Astrocyte (in vitro differentiated cells and primary cell): ENCODE measurements at regions not wholly inside any gene's neighbourhood (a gene's known extent, or its start where the extent isn't known, plus 50 kb on each side); places are given as distances from the start of the nearest gene placed in this dataset.

Experiments
- DNase-seq: peaks from one replicate; pipeline ENCODE4 v3.0.0-alpha.2; 2010; ENCODE audit warnings: low read depth
- FAIRE-seq: peaks from 2 replicates; lab custom pipeline; 2011; peaks lifted over from hg19 to GRCh38; lab: Jason Lieb, UNC
- H2AFZ ChIP-seq: 2 replicates; pipeline ENCODE4 v1.6.0; 2012; ENCODE audit warnings: low read depth, low read length, inconsistent platforms
- H3K27ac ChIP-seq: 2 replicates; pipeline ENCODE4 v1.5.1; 2011; ENCODE audit warnings: low read depth, low read length, inconsistent platforms
- H3K27me3 ChIP-seq: 2 replicates; pipeline ENCODE4 v1.6.0; 2011; ENCODE audit warnings: low read length, inconsistent platforms; ENCODE audit not compliant: insufficient read depth
- H3K36me3 ChIP-seq: 2 replicates; pipeline ENCODE4 v1.5.1; 2011; ENCODE audit warnings: low read length, inconsistent platforms; ENCODE audit not compliant: insufficient read depth
- H3K4me1 ChIP-seq: 2 replicates; pipeline ENCODE4 v1.5.1; 2011; ENCODE audit warnings: low read length, inconsistent platforms; ENCODE audit not compliant: insufficient read depth
- H3K4me2 ChIP-seq: 2 replicates; pipeline ENCODE4 v1.6.0; 2012; ENCODE audit warnings: low read length, inconsistent platforms
- H3K4me3 ChIP-seq: 2 replicates; pipeline ENCODE4 v1.5.1; 2011; ENCODE audit warnings: low read depth, mild to moderate bottlenecking, low read length, inconsistent platforms; ENCODE audit not compliant: insufficient read depth
- H3K79me2 ChIP-seq: 2 replicates; pipeline ENCODE4 v1.6.0; 2012; ENCODE audit warnings: mild to moderate bottlenecking, low read length, inconsistent platforms; ENCODE audit not compliant: insufficient read depth
- H3K9ac ChIP-seq: 2 replicates; pipeline ENCODE4 v1.6.0; 2012; ENCODE audit warnings: mild to moderate bottlenecking, low read length, inconsistent platforms
- H3K9me3 ChIP-seq: 2 replicates; pipeline ENCODE4 v1.5.1; 2012; ENCODE audit warnings: low read depth, mild to moderate bottlenecking, low read length, inconsistent platforms; ENCODE audit not compliant: insufficient read depth
- H4K20me1 ChIP-seq: 2 replicates; pipeline ENCODE4 v1.6.0; 2012; ENCODE audit warnings: low read length, inconsistent platforms; ENCODE audit not compliant: insufficient read depth
- H3K27ac Mint-ChIP-seq: one replicate; pipeline ENCODE4 v1.8.0; 2021; ENCODE audit warnings: mild to moderate bottlenecking, mixed read lengths; ENCODE audit not compliant: unreplicated experiment
- H3K27me3 Mint-ChIP-seq: one replicate; pipeline ENCODE4 v1.8.0; 2021; ENCODE audit warnings: low read depth, mixed read lengths; ENCODE audit not compliant: unreplicated experiment
- H3K36me3 Mint-ChIP-seq: one replicate; pipeline ENCODE4 v1.8.0; 2021; ENCODE audit warnings: low read depth, mixed read lengths; ENCODE audit not compliant: unreplicated experiment
- H3K4me1 Mint-ChIP-seq: one replicate; pipeline ENCODE4 v1.8.0; 2021; ENCODE audit warnings: low read depth, mixed read lengths; ENCODE audit not compliant: unreplicated experiment
- H3K4me3 Mint-ChIP-seq: one replicate; pipeline ENCODE4 v1.8.0; 2021; ENCODE audit warnings: mild to moderate bottlenecking, moderate library complexity, mixed read lengths; ENCODE audit not compliant: unreplicated experiment
- H3K9me3 Mint-ChIP-seq: one replicate; pipeline ENCODE4 v1.8.0; 2021; ENCODE audit warnings: mild to moderate bottlenecking, mixed read lengths; ENCODE audit not compliant: unreplicated experiment
- CTCF ChIP-seq: IDR thresholded peaks from 2 replicates; pipeline ENCODE4 v1.5.1; 2011; ENCODE audit warnings: low read depth, mild to moderate bottlenecking, inconsistent platforms, low read length, moderate library complexity; ENCODE audit not compliant: insufficient read depth
- EZH2 ChIP-seq: IDR thresholded peaks from 2 replicates; pipeline ENCODE4 v1.6.1; 2012; ENCODE audit warnings: mild to moderate bottlenecking, low read length, inconsistent platforms; ENCODE audit not compliant: insufficient read depth

GRCh38 chr10:47188156-47188555, 111.8 kb upstream of the GDF10 start:
- Mint-ChIP-seq H3K27ac (no peak overlapping the region), H3K4me1 (no peaks in the 10 kb centered on the region), H3K9me3 (peaks cover 3% of the 10 kb centered on the region), H3K4me3 (no peak overlapping the region), H3K36me3 (no peaks in the 10 kb centered on the region), H3K27me3 (peaks cover 42% of the 10 kb centered on the region)
- H3K27ac ChIP-seq = no peak overlapping the region
- H2AFZ ChIP-seq = no peak overlapping the region
- no peak overlapping the region for H3K4me2 ChIP-seq
- H3K9me3 ChIP-seq = no peaks in the 10 kb centered on the region
- H3K4me1 ChIP-seq = no peaks in the 10 kb centered on the region
- no peak overlapping the region for H3K9ac ChIP-seq
- H3K4me3 ChIP-seq = no peak overlapping the region
- FAIRE-seq (no peak), DNase-seq (no peak)
- H3K36me3 ChIP-seq = no peaks in the 10 kb centered on the region
- no peak for TF ChIP-seq CTCF
- H3K27me3 ChIP-seq = no peaks in the 10 kb centered on the region
- H3K79me2 ChIP-seq = no peaks in the 10 kb centered on the region
- no peaks in the 10 kb centered on the region for H4K20me1 ChIP-seq

GRCh38 chr10:47189802-47190201, 110.2 kb upstream of the GDF10 start:
- no peaks in the 10 kb centered on the region for H3K36me3 Mint-ChIP-seq
- FAIRE-seq (no peak), DNase-seq (no peak)
- H4K20me1 ChIP-seq = no peaks in the 10 kb centered on the region
- H3K4me3 ChIP-seq = no peak overlapping the region
- no peak overlapping the region for H3K27ac Mint-ChIP-seq
- no peak overlapping the region for H2AFZ ChIP-seq
- H3K9ac ChIP-seq = no peak overlapping the region
- no peak overlapping the region for H3K4me3 Mint-ChIP-seq
- no peak overlapping the region for H3K27ac ChIP-seq
- no peaks in the 10 kb centered on the region for H3K36me3 ChIP-seq
- H3K27me3 ChIP-seq = no peaks in the 10 kb centered on the region
- no peak for TF ChIP-seq EZH2
- TF ChIP-seq CTCF = no peak
- H3K27me3 Mint-ChIP-seq = peaks cover 42% of the 10 kb centered on the region
- no peaks in the 10 kb centered on the region for H3K4me1 ChIP-seq
- H3K9me3 ChIP-seq = no peaks in the 10 kb centered on the region
- no peaks in the 10 kb centered on the region for H3K79me2 ChIP-seq
- H3K4me1 Mint-ChIP-seq = no peaks in the 10 kb centered on the region
- peaks cover 3% of the 10 kb centered on the region for H3K9me3 Mint-ChIP-seq
- no peak overlapping the region for H3K4me2 ChIP-seq

- H2AFZ ChIP-seq = no peak overlapping the region
- no peaks in the 10 kb centered on the region for H3K4me1 ChIP-seq
- no peak for FAIRE-seq
- H3K9ac ChIP-seq = no peak overlapping the region
- H3K36me3 ChIP-seq = no peaks in the 10 kb centered on the region
- DNase-seq = no peak
- H4K20me1 ChIP-seq = no peaks in the 10 kb centered on the region
- no peaks in the 10 kb centered on the region for H3K27me3 ChIP-seq
- Mint-ChIP-seq H3K27ac (no peak overlapping the region), H3K36me3 (no peaks in the 10 kb centered on the region), H3K9me3 (peaks cover 3% of the 10 kb centered on the region), H3K4me1 (no peaks in the 10 kb centered on the region), H3K4me3 (no peak overlapping the region), H3K27me3 (peaks cover 40% of the 10 kb centered on the region)
- H3K79me2 ChIP-seq = no peaks in the 10 kb centered on the region
- no peak overlapping the region for H3K4me3 ChIP-seq
- no peak overlapping the region for H3K4me2 ChIP-seq
- TF ChIP-seq CTCF (no peak), EZH2 (no peak)
- no peak overlapping the region for H3K27ac ChIP-seq
- no peaks in the 10 kb centered on the region for H3K9me3 ChIP-seq
Measured at GRCh38 chr10:47190301-47190700, 109.7 kb upstream of the GDF10 start.
